H1 (cell line): ENCODE measurements at regions not wholly inside any gene's neighbourhood (a gene's known extent, or its start where the extent isn't known, plus 50 kb on each side); places are given as distances from the start of the nearest gene placed in this dataset.

Experiments
- CTCF ChIA-PET: fragments of 300-600 bp; sonication (Branson Sonifier 250); formaldehyde crosslinking; loops from one replicate; lab custom pipeline; 2021; ENCODE audit not compliant: partially characterized antibody; lab: Charles Lee
- POLR2A ChIA-PET: fragments of 300-600 bp; sonication (Branson Sonifier 250); formaldehyde crosslinking; loops from one replicate; lab custom pipeline; 2021; ENCODE audit warnings: inconsistent platforms; ENCODE audit not compliant: partially characterized antibody; lab: Charles Lee
- DNase-seq, 2 experiments: peaks; one replicate each; pipeline versions ENCODE4 v3.0.0 to v3.0.0-alpha.2; 2010 to 2022; ENCODE audit warnings: low spot score in 2 of 2, low read depth in 1 of 2, mixed read lengths in 1 of 2
- FAIRE-seq: peaks from 2 replicates; lab custom pipeline; 2011; peaks lifted over from hg19 to GRCh38; lab: Jason Lieb, UNC
- H2AFZ ChIP-seq: 2 replicates; pipeline ENCODE4 v1.8.1; 2012; ENCODE audit warnings: low read length, inconsistent platforms
- H2AK5ac ChIP-seq: 2 replicates; pipeline ENCODE4 v1.6.1; 2013; ENCODE audit warnings: low read depth, low read length
- H2BK120ac ChIP-seq: replicated peaks from 2 replicates; pipeline ENCODE3; 2013; ENCODE audit warnings: low read depth, low read length, inconsistent platforms
- H2BK12ac ChIP-seq: 2 replicates; pipeline ENCODE4 v1.6.1; 2013; ENCODE audit warnings: low read depth, low read length
- H2BK15ac ChIP-seq: 2 replicates; pipeline ENCODE4 v1.6.1; 2013; ENCODE audit warnings: low read length
- H2BK20ac ChIP-seq: 2 replicates; pipeline ENCODE4 v1.6.1; 2013; ENCODE audit warnings: low read length
- H2BK5ac ChIP-seq: 2 replicates; pipeline ENCODE4 v1.6.1; 2013; ENCODE audit warnings: low read depth, low read length
- H3K14ac ChIP-seq: 2 replicates; pipeline ENCODE4 v1.6.1; 2013; ENCODE audit warnings: inconsistent platforms; ENCODE audit not compliant: insufficient read length
- H3K18ac ChIP-seq: 2 replicates; pipeline ENCODE4 v1.6.1; 2013; ENCODE audit warnings: low read length; ENCODE audit errors: extremely low read depth
- H3K23ac ChIP-seq: 2 replicates; pipeline ENCODE4 v1.6.1; 2013; ENCODE audit warnings: inconsistent platforms; ENCODE audit not compliant: insufficient read length
- H3K23me2 ChIP-seq: 2 replicates; pipeline ENCODE4 v1.6.1; 2013; ENCODE audit warnings: low read depth, low read length
- H3K27ac ChIP-seq: 2 replicates; pipeline ENCODE4 v1.6.1; 2011; ENCODE audit warnings: low read depth, low read length, inconsistent platforms
- H3K27me3 ChIP-seq, 4 experiments: replicated peaks in 1 of 4; 1 replicate in 1 of 4; 2 replicates in 3 of 4; pipeline versions ENCODE4 v1.6.1 to v1.8.1; 2011 to 2013; ENCODE audit warnings: low read length in 3 of 4, mild to moderate bottlenecking in 3 of 4, inconsistent platforms in 2 of 4, mixed read lengths in 2 of 4, moderate library complexity in 1 of 4; ENCODE audit not compliant: control insufficient read depth in 3 of 4, insufficient read depth in 3 of 4; ENCODE audit errors: extremely low read depth in 1 of 4
- H3K36me3 ChIP-seq, 4 experiments: 2 replicates each; pipeline versions ENCODE4 v1.6.1 to v1.8.1; 2011 to 2013; ENCODE audit warnings: mild to moderate bottlenecking in 4 of 4, low read length in 3 of 4, moderate library complexity in 2 of 4, control low read depth in 1 of 4, inconsistent platforms in 1 of 4; ENCODE audit not compliant: insufficient read depth in 4 of 4, control insufficient read depth in 2 of 4
- H3K4ac ChIP-seq: replicated peaks from 2 replicates; pipeline ENCODE3; 2013; ENCODE audit warnings: low read length, low read depth, mixed read lengths, inconsistent platforms; ENCODE audit not compliant: insufficient read length
- H3K4me1 ChIP-seq, 4 experiments: replicated peaks in 1 of 4; 1 replicate in 1 of 4; 2 replicates in 3 of 4; pipeline versions ENCODE4 v1.6.1 to v1.8.1; 2011 to 2013; ENCODE audit warnings: low read length in 3 of 4, inconsistent platforms in 2 of 4, mixed read lengths in 1 of 4; ENCODE audit not compliant: insufficient read depth in 4 of 4, control insufficient read depth in 3 of 4
- H3K4me2 ChIP-seq, 2 experiments: 2 replicates each; pipeline versions ENCODE4 v1.6.1 to v1.8.1; 2011 to 2013; ENCODE audit warnings: low read depth in 2 of 2, low read length in 2 of 2, control low read depth in 1 of 2, inconsistent platforms in 1 of 2, mild to moderate bottlenecking in 1 of 2; ENCODE audit not compliant: insufficient read depth in 1 of 2
- H3K4me3 ChIP-seq, 4 experiments: fragments of 200-600, 300-600 bp in 1 of 4; sonication (generic), shearing (Covaris generic), sonication (Bioruptor Twin) in 1 of 4; 2 replicates each; pipeline versions ENCODE4 v1.5.1 to v1.8.1; 2011 to 2016; ENCODE audit warnings: low read length in 4 of 4, low read depth in 3 of 4, control low read depth in 2 of 4, inconsistent platforms in 2 of 4, mild to moderate bottlenecking in 2 of 4, mixed read lengths in 1 of 4, moderate library complexity in 1 of 4; ENCODE audit not compliant: insufficient read depth in 2 of 4; ENCODE audit errors: extremely low read depth in 1 of 4
- H3K56ac ChIP-seq: replicated peaks from 2 replicates; pipeline ENCODE3; 2013; ENCODE audit warnings: low read depth, mild to moderate bottlenecking, mixed read lengths, low read length, inconsistent platforms; ENCODE audit not compliant: insufficient read length
- H3K79me1 ChIP-seq: 2 replicates; pipeline ENCODE4 v1.6.1; 2013; ENCODE audit warnings: low read depth, low read length, control low read depth
- H3K79me2 ChIP-seq, 2 experiments: 2 replicates each; pipeline versions ENCODE4 v1.6.1 to v1.8.1; 2012 to 2013; ENCODE audit warnings: low read length in 2 of 2, mild to moderate bottlenecking in 2 of 2, inconsistent platforms in 1 of 2; ENCODE audit not compliant: insufficient read depth in 2 of 2, control insufficient read depth in 1 of 2
- H3K9ac ChIP-seq, 4 experiments: replicated peaks in 1 of 4; 1 replicate in 1 of 4; 2 replicates in 3 of 4; pipeline versions ENCODE4 v1.6.1 to v1.8.1; 2011 to 2013; ENCODE audit warnings: low read depth in 3 of 4, low read length in 3 of 4, control low read depth in 2 of 4, mild to moderate bottlenecking in 2 of 4, moderate library complexity in 2 of 4, inconsistent platforms in 1 of 4; ENCODE audit errors: extremely low read depth in 1 of 4
- H3K9me3 ChIP-seq, 2 experiments: 2 replicates each; pipeline versions ENCODE4 v1.6.1 to v1.8.1; 2012 to 2013; ENCODE audit warnings: mild to moderate bottlenecking in 2 of 2, moderate library complexity in 2 of 2, control low read depth in 1 of 2, inconsistent platforms in 1 of 2, low read depth in 1 of 2, low read length in 1 of 2, mixed read lengths in 1 of 2; ENCODE audit not compliant: insufficient read depth in 2 of 2
- H4K20me1 ChIP-seq, 2 experiments: replicated peaks in 1 of 2; 2 replicates each; pipeline versions ENCODE3 to v1.8.1; 2011 to 2013; ENCODE audit warnings: inconsistent platforms in 2 of 2, low read length in 2 of 2, mild to moderate bottlenecking in 1 of 2; ENCODE audit not compliant: insufficient read depth in 2 of 2, control insufficient read depth in 1 of 2
- H4K5ac ChIP-seq: 2 replicates; pipeline ENCODE4 v1.6.1; 2013; ENCODE audit warnings: low read length, low read depth, mixed read lengths, inconsistent platforms; ENCODE audit not compliant: insufficient read length
- H4K8ac ChIP-seq: 2 replicates; pipeline ENCODE4 v1.8.0; 2013; ENCODE audit warnings: mild to moderate bottlenecking, moderate library complexity, low read length, inconsistent platforms; ENCODE audit not compliant: insufficient read depth; ENCODE audit errors: extremely low read depth
- H4K91ac ChIP-seq: replicated peaks from 2 replicates; pipeline ENCODE3; 2013; ENCODE audit warnings: low read length, mixed read lengths, inconsistent platforms; ENCODE audit not compliant: insufficient read length
- EZH2 ChIP-seq: fragments of 200-600 bp; sonication (generic); IDR thresholded peaks from 2 replicates; pipeline ENCODE4 v1.7.1; 2012; ENCODE audit warnings: low read depth, mild to moderate bottlenecking, moderate library complexity, low read length, inconsistent platforms; ENCODE audit not compliant: severe bottlenecking
- RAD21 ChIP-seq, 2 experiments: IDR thresholded peaks in 1 of 2; conservative IDR thresholded peaks in 1 of 2; 2 replicates each; pipeline ENCODE4 v1.6.1; 2011; ENCODE audit warnings: low read depth in 2 of 2, low read length in 2 of 2, improper control_type of control experiment in 1 of 2, inconsistent platforms in 1 of 2, mild to moderate bottlenecking in 1 of 2, moderate library complexity in 1 of 2
- WGBS, 2 experiments: shearing (Covaris generic) in 1 of 2; methylation state at CpG; one replicate each; pipeline versions ENCODE4 v1.1.6 to v1.1.7; 2013 to 2015; ENCODE audit warnings: low lambda C conversion rate in 2 of 2, mixed read lengths in 2 of 2, inconsistent platforms in 1 of 2, low coverage in 1 of 2, missing lambda C conversion rate in 1 of 2; ENCODE audit not compliant: insufficient replicate concordance in 2 of 2, insufficient coverage in 1 of 2, insufficient read length in 1 of 2; ENCODE audit errors: extremely low coverage in 1 of 2, missing lambda C conversion rate in 1 of 2; 5-methylcytosine and 5-hydroxymethylcytosine counted together

GRCh38 chr18:21980744-21981143, 188.6 kb upstream of the GATA6 start:
- POLR2A ChIA-PET = interaction anchor here (1.3 kb wide), 1 partner anchor 11 kb away, joined by 3 read pairs; no protein-coding TSS in a partner anchor
- no peak overlapping the region for H3K4me3 ChIP-seq
- TF ChIP-seq EZH2 (no peak), RAD21 (IDR thresholded peaks at IDR 0.05 in 1 of 2, conservative IDR thresholded peaks at IDR 0.05 in 1 of 2; ENCODE audit: low read depth in 2 of 2, low read length in 2 of 2) (no peak)

More at GRCh38 chr18:21980744-21981143, 188.6 kb upstream of the GATA6 start:
- FAIRE-seq (no peak), DNase-seq (no peak)
- H3K36me3 ChIP-seq = no peaks in the 10 kb centered on the region
- no peaks in the 10 kb centered on the region for H3K23me2 ChIP-seq
- H3K27me3 ChIP-seq = no peaks in the 10 kb centered on the region
- no peak overlapping the region for H3K4ac ChIP-seq
- no peak overlapping the region for H4K91ac ChIP-seq
- no peaks in the 10 kb centered on the region for H3K79me2 ChIP-seq
- no peak overlapping the region for H3K18ac ChIP-seq
- H3K23ac ChIP-seq = no peak overlapping the region
- H4K8ac ChIP-seq = no peak overlapping the region
- no peaks in the 10 kb centered on the region for H3K9me3 ChIP-seq
- no peak overlapping the region for H3K9ac ChIP-seq
- CTCF ChIA-PET = interaction anchor here (1.0 to 2.4 kb wide), 5 partner anchors 10 to 78 kb away, joined by 3 to 18 read pairs (median 3); no protein-coding TSS in a partner anchor
- no peak overlapping the region for H2BK20ac ChIP-seq
- no peak overlapping the region for H3K4me2 ChIP-seq
- H2BK120ac ChIP-seq = no peak overlapping the region
- H2BK5ac ChIP-seq = no peak overlapping the region
- H3K14ac ChIP-seq = no peak overlapping the region
- H4K5ac ChIP-seq = no peak overlapping the region
- 94% methylated on average over 5 of the region's 5 CpGs; no CpG with 5 or more reads in 1 of the 2 experiments for WGBS, 2 experiments
- peaks cover 3 to 4% (median 3%) of the 10 kb centered on the region in 4 experiments; a peak in 5 of 7 replicates for H3K4me1 ChIP-seq
- no peak overlapping the region for H3K56ac ChIP-seq
- H2AK5ac ChIP-seq = no peak overlapping the region
- no peak overlapping the region for H3K27ac ChIP-seq
- no peak overlapping the region for H2BK15ac ChIP-seq
- no peaks in the 10 kb centered on the region for H4K20me1 ChIP-seq
- no peak overlapping the region; the same call in 1 of the 2 replicates for H2AFZ ChIP-seq
- H3K79me1 ChIP-seq = no peaks in the 10 kb centered on the region
- H2BK12ac ChIP-seq = no peak overlapping the region
